H1 (cell line): ENCODE measurements at regions not wholly inside any gene's neighbourhood (a gene's known extent, or its start where the extent isn't known, plus 50 kb on each side); places are given as distances from the start of the nearest gene placed in this dataset.

ENCODE experiments used
- CTCF ChIA-PET: fragments of 300-600 bp; sonication (Branson Sonifier 250); formaldehyde crosslinking; loops from one replicate; lab custom pipeline; 2021; ENCODE audit not compliant: partially characterized antibody; lab: Charles Lee
- POLR2A ChIA-PET: fragments of 300-600 bp; sonication (Branson Sonifier 250); formaldehyde crosslinking; loops from one replicate; lab custom pipeline; 2021; ENCODE audit warnings: inconsistent platforms; ENCODE audit not compliant: partially characterized antibody; lab: Charles Lee
- DNase-seq, 2 experiments: peaks; one replicate each; pipeline versions ENCODE4 v3.0.0 to v3.0.0-alpha.2; 2010 to 2022; ENCODE audit warnings: low spot score in 2 of 2, low read depth in 1 of 2, mixed read lengths in 1 of 2
- FAIRE-seq: peaks from 2 replicates; lab custom pipeline; 2011; peaks lifted over from hg19 to GRCh38; lab: Jason Lieb, UNC
- H2AFZ ChIP-seq: 2 replicates; pipeline ENCODE4 v1.8.1; 2012; ENCODE audit warnings: low read length, inconsistent platforms
- H2AK5ac ChIP-seq: 2 replicates; pipeline ENCODE4 v1.6.1; 2013; ENCODE audit warnings: low read depth, low read length
- H2BK120ac ChIP-seq: replicated peaks from 2 replicates; pipeline ENCODE3; 2013; ENCODE audit warnings: low read depth, low read length, inconsistent platforms
- H2BK12ac ChIP-seq: 2 replicates; pipeline ENCODE4 v1.6.1; 2013; ENCODE audit warnings: low read depth, low read length
- H2BK15ac ChIP-seq: 2 replicates; pipeline ENCODE4 v1.6.1; 2013; ENCODE audit warnings: low read length
- H2BK20ac ChIP-seq: 2 replicates; pipeline ENCODE4 v1.6.1; 2013; ENCODE audit warnings: low read length
- H2BK5ac ChIP-seq: 2 replicates; pipeline ENCODE4 v1.6.1; 2013; ENCODE audit warnings: low read depth, low read length
- H3K14ac ChIP-seq: 2 replicates; pipeline ENCODE4 v1.6.1; 2013; ENCODE audit warnings: inconsistent platforms; ENCODE audit not compliant: insufficient read length
- H3K18ac ChIP-seq: 2 replicates; pipeline ENCODE4 v1.6.1; 2013; ENCODE audit warnings: low read length; ENCODE audit errors: extremely low read depth
- H3K23ac ChIP-seq: 2 replicates; pipeline ENCODE4 v1.6.1; 2013; ENCODE audit warnings: inconsistent platforms; ENCODE audit not compliant: insufficient read length
- H3K23me2 ChIP-seq: 2 replicates; pipeline ENCODE4 v1.6.1; 2013; ENCODE audit warnings: low read depth, low read length
- H3K27ac ChIP-seq: 2 replicates; pipeline ENCODE4 v1.6.1; 2011; ENCODE audit warnings: low read depth, low read length, inconsistent platforms
- H3K27me3 ChIP-seq, 4 experiments: replicated peaks in 1 of 4; 1 replicate in 1 of 4; 2 replicates in 3 of 4; pipeline versions ENCODE4 v1.6.1 to v1.8.1; 2011 to 2013; ENCODE audit warnings: low read length in 3 of 4, mild to moderate bottlenecking in 3 of 4, inconsistent platforms in 2 of 4, mixed read lengths in 2 of 4, moderate library complexity in 1 of 4; ENCODE audit not compliant: control insufficient read depth in 3 of 4, insufficient read depth in 3 of 4; ENCODE audit errors: extremely low read depth in 1 of 4
- H3K36me3 ChIP-seq, 4 experiments: 2 replicates each; pipeline versions ENCODE4 v1.6.1 to v1.8.1; 2011 to 2013; ENCODE audit warnings: mild to moderate bottlenecking in 4 of 4, low read length in 3 of 4, moderate library complexity in 2 of 4, control low read depth in 1 of 4, inconsistent platforms in 1 of 4; ENCODE audit not compliant: insufficient read depth in 4 of 4, control insufficient read depth in 2 of 4
- H3K4ac ChIP-seq: replicated peaks from 2 replicates; pipeline ENCODE3; 2013; ENCODE audit warnings: low read length, low read depth, mixed read lengths, inconsistent platforms; ENCODE audit not compliant: insufficient read length
- H3K4me1 ChIP-seq, 4 experiments: replicated peaks in 1 of 4; 1 replicate in 1 of 4; 2 replicates in 3 of 4; pipeline versions ENCODE4 v1.6.1 to v1.8.1; 2011 to 2013; ENCODE audit warnings: low read length in 3 of 4, inconsistent platforms in 2 of 4, mixed read lengths in 1 of 4; ENCODE audit not compliant: insufficient read depth in 4 of 4, control insufficient read depth in 3 of 4
- H3K4me2 ChIP-seq, 2 experiments: 2 replicates each; pipeline versions ENCODE4 v1.6.1 to v1.8.1; 2011 to 2013; ENCODE audit warnings: low read depth in 2 of 2, low read length in 2 of 2, control low read depth in 1 of 2, inconsistent platforms in 1 of 2, mild to moderate bottlenecking in 1 of 2; ENCODE audit not compliant: insufficient read depth in 1 of 2
- H3K4me3 ChIP-seq, 4 experiments: fragments of 200-600, 300-600 bp in 1 of 4; sonication (generic), shearing (Covaris generic), sonication (Bioruptor Twin) in 1 of 4; 2 replicates each; pipeline versions ENCODE4 v1.5.1 to v1.8.1; 2011 to 2016; ENCODE audit warnings: low read length in 4 of 4, low read depth in 3 of 4, control low read depth in 2 of 4, inconsistent platforms in 2 of 4, mild to moderate bottlenecking in 2 of 4, mixed read lengths in 1 of 4, moderate library complexity in 1 of 4; ENCODE audit not compliant: insufficient read depth in 2 of 4; ENCODE audit errors: extremely low read depth in 1 of 4
- H3K56ac ChIP-seq: replicated peaks from 2 replicates; pipeline ENCODE3; 2013; ENCODE audit warnings: low read depth, mild to moderate bottlenecking, mixed read lengths, low read length, inconsistent platforms; ENCODE audit not compliant: insufficient read length
- H3K79me1 ChIP-seq: 2 replicates; pipeline ENCODE4 v1.6.1; 2013; ENCODE audit warnings: low read depth, low read length, control low read depth
- H3K79me2 ChIP-seq, 2 experiments: 2 replicates each; pipeline versions ENCODE4 v1.6.1 to v1.8.1; 2012 to 2013; ENCODE audit warnings: low read length in 2 of 2, mild to moderate bottlenecking in 2 of 2, inconsistent platforms in 1 of 2; ENCODE audit not compliant: insufficient read depth in 2 of 2, control insufficient read depth in 1 of 2
- H3K9ac ChIP-seq, 4 experiments: replicated peaks in 1 of 4; 1 replicate in 1 of 4; 2 replicates in 3 of 4; pipeline versions ENCODE4 v1.6.1 to v1.8.1; 2011 to 2013; ENCODE audit warnings: low read depth in 3 of 4, low read length in 3 of 4, control low read depth in 2 of 4, mild to moderate bottlenecking in 2 of 4, moderate library complexity in 2 of 4, inconsistent platforms in 1 of 4; ENCODE audit errors: extremely low read depth in 1 of 4
- H3K9me3 ChIP-seq, 2 experiments: 2 replicates each; pipeline versions ENCODE4 v1.6.1 to v1.8.1; 2012 to 2013; ENCODE audit warnings: mild to moderate bottlenecking in 2 of 2, moderate library complexity in 2 of 2, control low read depth in 1 of 2, inconsistent platforms in 1 of 2, low read depth in 1 of 2, low read length in 1 of 2, mixed read lengths in 1 of 2; ENCODE audit not compliant: insufficient read depth in 2 of 2
- H4K20me1 ChIP-seq, 2 experiments: replicated peaks in 1 of 2; 2 replicates each; pipeline versions ENCODE3 to v1.8.1; 2011 to 2013; ENCODE audit warnings: inconsistent platforms in 2 of 2, low read length in 2 of 2, mild to moderate bottlenecking in 1 of 2; ENCODE audit not compliant: insufficient read depth in 2 of 2, control insufficient read depth in 1 of 2
- H4K5ac ChIP-seq: 2 replicates; pipeline ENCODE4 v1.6.1; 2013; ENCODE audit warnings: low read length, low read depth, mixed read lengths, inconsistent platforms; ENCODE audit not compliant: insufficient read length
- H4K8ac ChIP-seq: 2 replicates; pipeline ENCODE4 v1.8.0; 2013; ENCODE audit warnings: mild to moderate bottlenecking, moderate library complexity, low read length, inconsistent platforms; ENCODE audit not compliant: insufficient read depth; ENCODE audit errors: extremely low read depth
- H4K91ac ChIP-seq: replicated peaks from 2 replicates; pipeline ENCODE3; 2013; ENCODE audit warnings: low read length, mixed read lengths, inconsistent platforms; ENCODE audit not compliant: insufficient read length
- CBX5 ChIP-seq: fragments of 300-800, 300-1000 bp; sonication (generic); IDR thresholded peaks from 2 replicates; pipeline ENCODE4 v1.7.1; 2016; ENCODE audit warnings: antibody characterized with exemption, low read length, low read depth
- E2F6 ChIP-seq: IDR thresholded peaks from 2 replicates; pipeline ENCODE4 v1.6.1; 2012; ENCODE audit warnings: inconsistent platforms
- KDM5A ChIP-seq: fragments of 200-600 bp; IDR thresholded peaks from 2 replicates; pipeline ENCODE4 v1.7.1; 2012; ENCODE audit warnings: mild to moderate bottlenecking, low read length, inconsistent platforms, mixed read lengths
- MAFK ChIP-seq: IDR thresholded peaks from 2 replicates; pipeline ENCODE4 v1.6.1; 2012; ENCODE audit warnings: low read depth, mild to moderate bottlenecking, improper control_type of control experiment, low read length
- RBBP5 ChIP-seq: IDR thresholded peaks from 2 replicates; pipeline ENCODE4 v1.7.1; 2012; ENCODE audit warnings: low read depth, mild to moderate bottlenecking, inconsistent platforms, low read length, moderate library complexity, borderline replicate concordance
- SP4 ChIP-seq: IDR thresholded peaks from 2 replicates; pipeline ENCODE4 v1.6.1; 2012; ENCODE audit warnings: low read length, inconsistent platforms
- SRF ChIP-seq: IDR thresholded peaks from 2 replicates; pipeline ENCODE4 v1.6.1; 2011; ENCODE audit warnings: mild to moderate bottlenecking, low read depth, low read length, moderate library complexity
- TAF7 ChIP-seq: optimal IDR thresholded peaks from 2 replicates; pipeline ENCODE3; 2011; ENCODE audit warnings: low read depth, mild to moderate bottlenecking, inconsistent platforms, low read length, moderate library complexity, borderline replicate concordance
- WGBS, 2 experiments: shearing (Covaris generic) in 1 of 2; methylation state at CpG; one replicate each; pipeline versions ENCODE4 v1.1.6 to v1.1.7; 2013 to 2015; ENCODE audit warnings: low lambda C conversion rate in 2 of 2, mixed read lengths in 2 of 2, inconsistent platforms in 1 of 2, low coverage in 1 of 2, missing lambda C conversion rate in 1 of 2; ENCODE audit not compliant: insufficient replicate concordance in 2 of 2, insufficient coverage in 1 of 2, insufficient read length in 1 of 2; ENCODE audit errors: extremely low coverage in 1 of 2, missing lambda C conversion rate in 1 of 2; 5-methylcytosine and 5-hydroxymethylcytosine counted together

GRCh38 chr12:88325816-88326189 lies 183.7 kb downstream of the TMTC3 start:
- Histone ChIP-seq H4K8ac (no peak overlapping the region), H2BK20ac (no peak overlapping the region), H4K20me1 (no peaks in the 10 kb centered on the region), H3K23me2 (no peaks in the 10 kb centered on the region), H2BK120ac (no peak overlapping the region), H3K18ac (no peak overlapping the region), H2BK15ac (no peak overlapping the region), H3K9ac (no peak overlapping the region), H3K4ac (no peak overlapping the region), H4K5ac (no peak overlapping the region), H3K14ac (no peak overlapping the region), H3K79me1 (no peaks in the 10 kb centered on the region), H2BK12ac (no peak overlapping the region), H2AK5ac (no peak overlapping the region), H2AFZ (no peak overlapping the region), H3K36me3 (no peaks in the 10 kb centered on the region), H3K27me3 (no peaks in the 10 kb centered on the region), H3K4me2 (no peak overlapping the region), H3K9me3 (no peaks in the 10 kb centered on the region), H3K23ac (no peak overlapping the region), H3K27ac (no peak overlapping the region), H3K4me3 (no peak overlapping the region), H4K91ac (no peak overlapping the region), H3K56ac (no peak overlapping the region), H3K4me1 (no peaks in the 10 kb centered on the region), H3K79me2 (no peaks in the 10 kb centered on the region), H2BK5ac (no peak overlapping the region)
- TF ChIP-seq MAFK, result no peak
- TF ChIP-seq E2F6, result no peak
- TF ChIP-seq RBBP5, result no peak
- TF ChIP-seq KDM5A, result no peak
- TF ChIP-seq SRF, result no peak
- no peak for TF ChIP-seq CBX5
- no peak for TF ChIP-seq SP4
- no peak for TF ChIP-seq TAF7
- no peak for DNase-seq
- no peak for FAIRE-seq
- ChIA-PET CTCF (no interaction called here), POLR2A (no interaction called here)
- WGBS, 2 experiments, result 88% methylated on average over 4 of the region's 4 CpGs; no CpG with 5 or more reads in 1 of the 2 experiments
